ENCODE measurements at regions not wholly inside any gene's neighbourhood (a gene's known extent, or its start where the extent isn't known, plus 50 kb on each side); places are given as distances from the start of the nearest gene placed in this dataset.
"Not testable (repeated sequence)": the region's sequence is repeated elsewhere in the genome, so short reads cannot be mapped to it uniquely, and the experiment has no call there.

GRCh38 chr15:34528055-34528754 lies 55.2 kb downstream of the GOLGA8B start:
- H3K4me1 ChIP-seq (ENCODE audit: insufficient read depth, insufficient read length); H3K27me3 ChIP-seq (ENCODE audit: insufficient read depth, insufficient read length); H3K36me3 ChIP-seq (ENCODE audit: insufficient read depth, insufficient read length, low read length); H3K4me3 ChIP-seq (ENCODE audit: insufficient read length, low read depth); H3K9ac ChIP-seq (ENCODE audit: insufficient read length, low read depth); DNase-seq (ENCODE audit: low read depth, low spot score); H3K9me3 ChIP-seq (ENCODE audit: insufficient read depth, low read length): not testable (repeated sequence)

DNA sequence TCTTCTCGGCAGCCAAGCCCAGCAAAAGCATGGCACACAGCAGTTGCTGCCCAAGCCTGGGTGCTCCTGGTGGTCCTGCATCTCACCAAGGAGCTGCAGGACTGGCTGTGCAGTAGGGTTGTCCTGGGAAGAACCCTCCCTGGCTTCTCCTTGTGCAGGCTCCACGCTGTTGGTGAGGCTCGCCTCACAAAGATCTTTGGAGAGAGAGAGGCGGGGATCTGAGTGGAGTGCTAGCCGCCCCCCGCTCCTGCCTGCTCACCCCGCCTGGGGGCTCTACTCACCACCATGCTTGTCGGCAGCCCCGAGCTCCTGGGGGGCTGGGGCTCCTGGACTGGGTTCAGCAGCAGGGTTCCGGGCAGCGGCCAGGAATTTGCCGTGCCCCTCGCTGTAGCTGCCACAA lies 55.8 kb downstream of the GOLGA8B start:
- H3K4me1 ChIP-seq (ENCODE audit: insufficient read depth, insufficient read length); H3K4me3 ChIP-seq (ENCODE audit: insufficient read length, low read depth); H3K9me3 ChIP-seq (ENCODE audit: insufficient read depth, low read length); H3K36me3 ChIP-seq (ENCODE audit: insufficient read depth, insufficient read length, low read length); H3K9ac ChIP-seq (ENCODE audit: insufficient read length, low read depth); H3K27me3 ChIP-seq (ENCODE audit: insufficient read depth, insufficient read length); DNase-seq (ENCODE audit: low read depth, low spot score): not testable (repeated sequence)

DNA sequence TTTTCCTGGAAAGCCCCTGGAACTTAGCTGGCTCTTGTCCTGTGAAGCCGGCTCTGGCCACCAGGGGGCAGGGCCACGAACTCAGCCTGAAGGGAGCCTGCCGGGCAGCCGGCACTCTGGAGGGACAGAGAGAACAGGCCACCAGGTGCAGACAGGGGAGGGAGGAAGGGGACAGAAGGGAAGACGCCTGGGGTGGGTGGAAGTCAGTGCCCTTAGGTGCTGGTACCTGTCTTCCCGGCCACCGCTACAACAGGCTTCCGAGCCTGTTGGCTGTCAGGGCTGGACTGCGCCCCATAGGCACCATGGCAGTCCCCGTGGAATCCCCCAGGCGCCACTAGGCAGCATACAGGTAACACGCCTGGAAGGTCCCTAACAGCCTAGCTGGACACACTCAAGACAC lies 59.6 kb downstream of the GOLGA8B start:
- not testable (repeated sequence) for H3K36me3 ChIP-seq (ENCODE audit: insufficient read depth, insufficient read length, low read length); H3K9me3 ChIP-seq (ENCODE audit: insufficient read depth, low read length); H3K9ac ChIP-seq (ENCODE audit: insufficient read length, low read depth); DNase-seq (ENCODE audit: low read depth, low spot score); H3K27me3 ChIP-seq (ENCODE audit: insufficient read depth, insufficient read length); H3K4me1 ChIP-seq (ENCODE audit: insufficient read depth, insufficient read length); H3K4me3 ChIP-seq (ENCODE audit: insufficient read length, low read depth)

DNA sequence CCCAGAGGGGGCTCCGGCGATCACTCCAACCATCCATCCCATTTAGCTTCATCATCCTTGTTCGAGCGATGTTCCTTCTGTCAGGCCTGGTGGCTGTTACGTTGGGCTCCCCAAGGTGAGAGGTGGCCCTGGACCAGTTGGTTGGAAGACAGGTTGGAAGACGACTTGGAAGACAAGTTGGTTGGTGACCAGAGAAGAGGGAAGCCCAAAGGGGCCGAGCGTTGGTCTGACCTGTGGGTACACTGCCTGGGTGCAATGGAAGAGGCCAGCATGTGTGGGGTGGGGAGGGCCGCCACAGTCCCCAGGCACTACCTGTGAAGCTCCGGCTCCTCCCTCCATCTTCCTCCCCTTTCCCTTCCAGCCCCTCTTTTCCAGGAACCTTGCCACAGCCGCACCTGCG lies 60.9 kb downstream of the GOLGA8B start:
- H3K27me3 ChIP-seq (ENCODE audit: insufficient read depth, insufficient read length); H3K4me3 ChIP-seq (ENCODE audit: insufficient read length, low read depth); H3K9me3 ChIP-seq (ENCODE audit: insufficient read depth, low read length); DNase-seq (ENCODE audit: low read depth, low spot score); H3K9ac ChIP-seq (ENCODE audit: insufficient read length, low read depth); H3K36me3 ChIP-seq (ENCODE audit: insufficient read depth, insufficient read length, low read length); H3K4me1 ChIP-seq (ENCODE audit: insufficient read depth, insufficient read length): not testable (repeated sequence)

GRCh38 chr15:34521802-34522485 lies 61.5 kb downstream of the GOLGA8B start:
- DNase-seq (ENCODE audit: low read depth, low spot score); H3K4me3 ChIP-seq (ENCODE audit: insufficient read length, low read depth); H3K4me1 ChIP-seq (ENCODE audit: insufficient read depth, insufficient read length); H3K36me3 ChIP-seq (ENCODE audit: insufficient read depth, insufficient read length, low read length); H3K27me3 ChIP-seq (ENCODE audit: insufficient read depth, insufficient read length); H3K9me3 ChIP-seq (ENCODE audit: insufficient read depth, low read length); H3K9ac ChIP-seq (ENCODE audit: insufficient read length, low read depth): not testable (repeated sequence)

DNA sequence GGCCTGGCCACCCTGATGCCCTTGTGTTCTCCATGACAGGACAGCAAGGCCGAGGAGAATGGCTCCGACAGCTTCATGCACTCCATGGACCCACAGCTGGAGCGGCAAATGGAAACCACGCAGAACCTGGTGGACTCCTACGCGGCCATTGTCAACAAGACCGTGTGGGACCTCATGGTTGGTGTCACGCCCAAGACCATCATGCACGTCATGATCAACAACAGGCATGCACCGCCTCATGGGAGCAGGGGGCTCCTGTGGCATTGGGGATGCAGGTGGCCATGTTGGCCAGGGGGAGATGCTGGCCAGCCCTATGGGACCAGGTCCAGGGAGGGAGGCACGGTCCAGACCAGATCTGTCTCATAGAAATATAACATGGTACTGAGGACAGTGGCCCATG lies 62.9 kb downstream of the GOLGA8B start:
- H3K9ac ChIP-seq (ENCODE audit: insufficient read length, low read depth), result no peak overlapping the region
- no peaks in the 10 kb centered on the region for H3K36me3 ChIP-seq (ENCODE audit: insufficient read depth, insufficient read length, low read length)
- H3K4me1 ChIP-seq (ENCODE audit: insufficient read depth, insufficient read length), result no peaks in the 10 kb centered on the region
- no peak overlapping the region for H3K4me3 ChIP-seq (ENCODE audit: insufficient read length, low read depth)
- DNase-seq (ENCODE audit: low read depth, low spot score), result no peak
- H3K27me3 ChIP-seq (ENCODE audit: insufficient read depth, insufficient read length), result peaks cover 2% of the 10 kb centered on the region
- H3K9me3 ChIP-seq (ENCODE audit: insufficient read depth, low read length), result no peaks in the 10 kb centered on the region
- TF ChIP-seq ZNF274 (IDR thresholded peaks at IDR 0.05; ENCODE audit: low read depth, low read length), result no peak
- no peak for TF ChIP-seq SUZ12 (IDR thresholded peaks at IDR 0.05; ENCODE audit: extremely low read depth, insufficient read depth, insufficient read length)
- TF ChIP-seq YY1 (IDR thresholded peaks at IDR 0.05; ENCODE audit: insufficient read depth, insufficient read length), result no peak

DNA sequence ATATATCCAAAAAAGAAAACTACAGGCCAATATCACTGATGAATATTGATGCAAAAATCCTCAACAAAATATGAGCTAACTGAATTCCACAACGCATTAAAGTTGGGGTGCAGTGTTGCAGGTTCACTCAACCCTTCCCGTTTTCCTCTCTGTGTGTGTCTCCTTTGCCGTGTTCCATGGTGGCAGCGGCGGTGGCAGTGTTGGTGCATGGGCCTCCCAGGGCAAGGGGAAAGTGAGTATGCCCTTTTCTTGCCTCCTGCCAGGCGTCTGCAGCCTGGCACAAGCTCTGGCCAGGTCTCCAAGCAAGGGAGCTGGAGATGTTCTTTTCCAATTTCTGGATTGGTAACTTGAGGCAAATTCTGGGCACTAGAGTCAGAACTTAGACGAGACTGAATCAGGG lies 63.4 kb downstream of the GOLGA8B start:
- DNase-seq (ENCODE audit: low read depth, low spot score); H3K9ac ChIP-seq (ENCODE audit: insufficient read length, low read depth); H3K4me3 ChIP-seq (ENCODE audit: insufficient read length, low read depth); H3K9me3 ChIP-seq (ENCODE audit: insufficient read depth, low read length); H3K36me3 ChIP-seq (ENCODE audit: insufficient read depth, insufficient read length, low read length); H3K4me1 ChIP-seq (ENCODE audit: insufficient read depth, insufficient read length); H3K27me3 ChIP-seq (ENCODE audit: insufficient read depth, insufficient read length): not testable (repeated sequence)

DNA sequence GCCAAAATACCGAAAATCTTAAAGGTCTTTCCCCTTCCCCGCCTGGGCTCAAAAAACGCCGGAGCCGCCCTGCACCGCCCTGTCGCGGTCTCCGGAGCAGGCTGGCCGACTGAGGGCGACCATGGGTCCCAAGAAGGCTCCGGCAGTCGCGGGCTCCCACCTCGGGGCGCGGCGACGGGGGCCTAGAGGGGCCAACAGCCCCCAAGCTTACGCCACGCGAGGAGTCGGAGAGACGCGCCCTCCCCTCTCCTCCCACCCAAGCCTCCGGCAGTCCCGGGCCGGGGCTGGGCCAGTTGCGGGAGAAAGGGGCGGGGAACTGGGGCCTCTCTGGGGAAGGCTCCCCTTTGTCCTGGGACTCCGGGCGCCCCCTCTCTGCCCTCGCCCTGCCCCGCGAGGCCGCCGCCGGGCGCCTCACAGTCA lies 69.2 kb downstream of the GOLGA8B start:
- H3K36me3 ChIP-seq (ENCODE audit: insufficient read depth, insufficient read length, low read length), result no peaks in the 10 kb centered on the region
- H3K27me3 ChIP-seq (ENCODE audit: insufficient read depth, insufficient read length), result peaks cover 47% of the 10 kb centered on the region
- peak overlapping the region; percentile 62 for H3K4me3 ChIP-seq (ENCODE audit: insufficient read length, low read depth)
- DNase-seq (ENCODE audit: low read depth, low spot score), result no peak
- no peak for TF ChIP-seq SUZ12 (IDR thresholded peaks at IDR 0.05; ENCODE audit: extremely low read depth, insufficient read depth, insufficient read length)
- TF ChIP-seq ZNF274 (IDR thresholded peaks at IDR 0.05; ENCODE audit: low read depth, low read length), result no peak
- no peak for TF ChIP-seq YY1 (IDR thresholded peaks at IDR 0.05; ENCODE audit: insufficient read depth, insufficient read length)
- no peaks in the 10 kb centered on the region for H3K9me3 ChIP-seq (ENCODE audit: insufficient read depth, low read length)
- H3K4me1 ChIP-seq (ENCODE audit: insufficient read depth, insufficient read length), result no peaks in the 10 kb centered on the region
- H3K9ac ChIP-seq (ENCODE audit: insufficient read length, low read depth), result peak overlapping the region; percentile 70

Measured in NT2/D1 (cell line).